ENCODE measurements at regions not wholly inside any gene's neighbourhood (a gene's known extent, or its start where the extent isn't known, plus 50 kb on each side); places are given as distances from the start of the nearest gene placed in this dataset.

DNA sequence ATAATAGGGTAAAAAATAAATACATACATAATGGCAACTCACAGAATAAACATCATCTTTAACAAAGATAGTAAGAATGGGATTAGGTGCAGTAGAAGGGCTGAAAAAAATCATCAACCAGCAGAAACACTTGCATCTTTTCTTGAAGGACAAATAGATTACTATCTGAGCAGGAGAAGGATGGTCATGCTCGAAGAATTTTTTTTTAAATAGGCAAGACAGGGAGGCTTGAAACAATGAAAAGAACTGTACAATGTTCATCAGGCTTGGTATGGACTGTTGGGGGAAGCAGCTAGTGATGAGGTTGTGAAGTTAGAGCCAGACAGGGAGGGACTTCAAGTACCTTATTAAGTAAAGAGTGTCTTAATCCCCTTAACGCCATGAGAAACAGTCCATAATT, 167.4 kb upstream of the LDB2 start:
- TF ChIP-seq, protein P1, sequence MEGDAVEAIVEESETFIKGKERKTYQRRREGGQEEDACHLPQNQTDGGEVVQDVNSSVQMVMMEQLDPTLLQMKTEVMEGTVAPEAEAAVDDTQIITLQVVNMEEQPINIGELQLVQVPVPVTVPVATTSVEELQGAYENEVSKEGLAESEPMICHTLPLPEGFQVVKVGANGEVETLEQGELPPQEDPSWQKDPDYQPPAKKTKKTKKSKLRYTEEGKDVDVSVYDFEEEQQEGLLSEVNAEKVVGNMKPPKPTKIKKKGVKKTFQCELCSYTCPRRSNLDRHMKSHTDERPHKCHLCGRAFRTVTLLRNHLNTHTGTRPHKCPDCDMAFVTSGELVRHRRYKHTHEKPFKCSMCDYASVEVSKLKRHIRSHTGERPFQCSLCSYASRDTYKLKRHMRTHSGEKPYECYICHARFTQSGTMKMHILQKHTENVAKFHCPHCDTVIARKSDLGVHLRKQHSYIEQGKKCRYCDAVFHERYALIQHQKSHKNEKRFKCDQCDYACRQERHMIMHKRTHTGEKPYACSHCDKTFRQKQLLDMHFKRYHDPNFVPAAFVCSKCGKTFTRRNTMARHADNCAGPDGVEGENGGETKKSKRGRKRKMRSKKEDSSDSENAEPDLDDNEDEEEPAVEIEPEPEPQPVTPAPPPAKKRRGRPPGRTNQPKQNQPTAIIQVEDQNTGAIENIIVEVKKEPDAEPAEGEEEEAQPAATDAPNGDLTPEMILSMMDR (IDR thresholded peaks at IDR 0.05) = no peak
- Mint-ChIP-seq H3K36me3 (no peaks in the 10 kb centered on the region), H3K4me1 (no peaks in the 10 kb centered on the region), H3K4me3 (no peak overlapping the region), H3K27me3 (ENCODE audit: low read depth in 3 of 3) (no peaks in the 10 kb centered on the region), H3K27ac (no peak overlapping the region), H3K9me3 (peaks cover 1 to 5% (median 2%) of the 10 kb centered on the region in 7 donors)
- H3K79me2 ChIP-seq (ENCODE audit: insufficient read depth, low read length) = no peaks in the 10 kb centered on the region
- H3K36me3 ChIP-seq (replicated peaks in 1 of 2; ENCODE audit: control insufficient read depth in 1 of 2, insufficient read depth in 2 of 2, low read length in 2 of 2) = no peaks in the 10 kb centered on the region
- no peak overlapping the region for H3K27ac ChIP-seq (ENCODE audit: low read depth in 1 of 2, low read length in 2 of 2)
- H3K4me2 ChIP-seq (replicated peaks; ENCODE audit: extremely low read depth, low read length, poor library complexity, severe bottlenecking) = no peak overlapping the region
- 83% methylated on average over 1 of the region's 2 CpGs for WGBS (ENCODE audit: insufficient coverage)
- H3K9me3 ChIP-seq (replicated peaks in 1 of 2; ENCODE audit: control insufficient read depth in 1 of 2, insufficient read depth in 1 of 2, low read length in 2 of 2) = no peaks in the 10 kb centered on the region
- no peaks in the 10 kb centered on the region for H4K20me1 ChIP-seq (ENCODE audit: insufficient read depth, low read length)
- no peak for DNase-seq
- H3K9ac ChIP-seq (ENCODE audit: insufficient read depth, low read length, poor library complexity, severe bottlenecking) = no peak overlapping the region
- H2AFZ ChIP-seq (ENCODE audit: insufficient read depth, low read depth, low read length, poor library complexity, severe bottlenecking) = no peak overlapping the region
- H3K4me3 ChIP-seq (replicated peaks in 1 of 3; ENCODE audit: low read depth in 2 of 3, low read length in 3 of 3) = no peak overlapping the region
- no peaks in the 10 kb centered on the region for H3K4me1 ChIP-seq (ENCODE audit: control insufficient read depth in 1 of 2, insufficient read depth in 2 of 2, low read length in 2 of 2)
- no peaks in the 10 kb centered on the region for H3K27me3 ChIP-seq (ENCODE audit: control insufficient read depth in 2 of 2, insufficient read depth in 2 of 2, low read length in 2 of 2)
- intact Hi-C loops (cut with micrococcal nuclease) = no loop called here

DNA sequence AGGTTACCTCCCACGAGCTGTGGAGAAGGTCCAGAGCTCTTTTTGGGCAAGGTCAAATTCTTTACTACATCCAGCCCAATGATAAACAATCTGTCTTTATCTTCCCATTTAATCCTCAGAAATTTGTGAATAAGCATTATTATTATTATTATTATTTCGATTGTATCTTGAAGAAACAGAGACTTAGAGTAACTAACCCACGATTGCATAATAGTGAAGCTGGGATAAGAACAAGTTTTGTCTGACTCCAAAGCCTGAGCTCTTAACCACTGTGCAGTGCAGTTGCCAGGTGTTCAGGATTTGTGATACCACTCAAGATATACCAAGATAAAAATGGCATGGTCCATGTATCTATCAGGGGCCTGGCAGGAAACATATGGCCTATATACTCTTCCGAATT, 166.5 kb upstream of the LDB2 start:
- Mint-ChIP-seq H3K4me1 (no peaks in the 10 kb centered on the region), H3K27ac (no peak overlapping the region), H3K9me3 (peaks cover 2 to 9% (median 3%) of the 10 kb centered on the region in 7 donors), H3K27me3 (ENCODE audit: low read depth in 3 of 3) (no peaks in the 10 kb centered on the region), H3K4me3 (no peak overlapping the region), H3K36me3 (no peaks in the 10 kb centered on the region)
- Histone ChIP-seq H3K9ac (ENCODE audit: insufficient read depth, low read length, poor library complexity, severe bottlenecking) (no peak overlapping the region), H3K79me2 (ENCODE audit: insufficient read depth, low read length) (no peaks in the 10 kb centered on the region), H3K27ac (ENCODE audit: low read depth in 1 of 2, low read length in 2 of 2) (no peak overlapping the region), H3K4me1 (ENCODE audit: control insufficient read depth in 1 of 2, insufficient read depth in 2 of 2, low read length in 2 of 2) (no peaks in the 10 kb centered on the region), H3K9me3 (replicated peaks in 1 of 2; ENCODE audit: control insufficient read depth in 1 of 2, insufficient read depth in 1 of 2, low read length in 2 of 2) (peaks cover 0 to 3% of the 10 kb centered on the region in 2 donors), H4K20me1 (ENCODE audit: insufficient read depth, low read length) (no peaks in the 10 kb centered on the region), H3K27me3 (ENCODE audit: control insufficient read depth in 2 of 2, insufficient read depth in 2 of 2, low read length in 2 of 2) (no peaks in the 10 kb centered on the region), H3K4me2 (replicated peaks; ENCODE audit: extremely low read depth, low read length, poor library complexity, severe bottlenecking) (no peak overlapping the region), H3K36me3 (replicated peaks in 1 of 2; ENCODE audit: control insufficient read depth in 1 of 2, insufficient read depth in 2 of 2, low read length in 2 of 2) (no peaks in the 10 kb centered on the region), H3K4me3 (replicated peaks in 1 of 3; ENCODE audit: low read depth in 2 of 3, low read length in 3 of 3) (no peak overlapping the region), H2AFZ (ENCODE audit: insufficient read depth, low read depth, low read length, poor library complexity, severe bottlenecking) (no peak overlapping the region)
- intact Hi-C loops (cut with micrococcal nuclease) = no loop called here
- TF ChIP-seq, protein P1 (IDR thresholded peaks at IDR 0.05) = no peak
- DNase-seq = no peak
- WGBS (ENCODE audit: insufficient coverage) = 82% methylated on average over 2 of the region's 4 CpGs
